Panc1 (cell line): ENCODE measurements at regions not wholly inside any gene's neighbourhood (a gene's known extent, or its start where the extent isn't known, plus 50 kb on each side); places are given as distances from the start of the nearest gene placed in this dataset.
"Not testable (repeated sequence)": the region's sequence is repeated elsewhere in the genome, so short reads cannot be mapped to it uniquely, and the experiment has no call there.

Source experiments
- POLR2AphosphoS5 ChIP-seq: IDR thresholded peaks from 2 replicates; pipeline ENCODE4 v1.6.1; 2012; ENCODE audit warnings: mild to moderate bottlenecking, low read depth, low read length, moderate library complexity
- REST ChIP-seq, 2 experiments: IDR thresholded peaks; 2 replicates each; pipeline ENCODE4 v1.6.1; 2011 to 2012; ENCODE audit warnings: low read depth in 2 of 2, control low read depth in 1 of 2, low read length in 1 of 2, mild to moderate bottlenecking in 1 of 2, moderate library complexity in 1 of 2; ENCODE audit not compliant: insufficient read depth in 1 of 2

GRCh38 chr18:15193813-15194212 is 445.8 kb downstream of the ANKRD30B start:
- TF ChIP-seq POLR2AphosphoS5; REST (IDR thresholded peaks at IDR 0.05; ENCODE audit: insufficient read depth in 1 of 2, low read depth in 2 of 2, low read length in 1 of 2): not testable (repeated sequence)
